H9 (cell line): ENCODE measurements at regions not wholly inside any gene's neighbourhood (a gene's known extent, or its start where the extent isn't known, plus 50 kb on each side); places are given as distances from the start of the nearest gene placed in this dataset.

Experiments used
- DNase-seq: peaks from one replicate; pipeline ENCODE4 v3.0.0-alpha.2; 2017
- H2AFZ ChIP-seq: one replicate; pipeline ENCODE4 v1.6.1; 2013; ENCODE audit warnings: mild to moderate bottlenecking, low read length, control low read depth, moderate library complexity
- H2AK5ac ChIP-seq: 2 replicates; pipeline ENCODE4 v1.6.1; 2013; ENCODE audit warnings: low read length, control low read depth, mixed read lengths; ENCODE audit not compliant: insufficient read length
- H2BK120ac ChIP-seq: one replicate; pipeline ENCODE4 v1.6.1; 2013; ENCODE audit warnings: low read depth, mild to moderate bottlenecking, low read length, control low read depth, inconsistent platforms; ENCODE audit not compliant: poor library complexity, severe bottlenecking
- H2BK12ac ChIP-seq: 2 replicates; pipeline ENCODE4 v1.6.1; 2013; ENCODE audit warnings: low read length, control low read depth, mixed read lengths, low read depth; ENCODE audit not compliant: insufficient read length
- H2BK15ac ChIP-seq: 2 replicates; pipeline ENCODE4 v1.6.1; 2013; ENCODE audit warnings: low read depth, low read length, control low read depth
- H2BK20ac ChIP-seq: one replicate; pipeline ENCODE4 v1.6.1; 2013; ENCODE audit warnings: low read depth, mild to moderate bottlenecking, low read length, control low read depth, inconsistent platforms; ENCODE audit not compliant: poor library complexity, severe bottlenecking
- H2BK5ac ChIP-seq: 2 replicates; pipeline ENCODE4 v1.6.1; 2013; ENCODE audit warnings: low read length, control low read depth, mixed read lengths; ENCODE audit not compliant: insufficient read length
- H3K14ac ChIP-seq: 2 replicates; pipeline ENCODE4 v1.6.1; 2013; ENCODE audit warnings: low read length, control low read depth; ENCODE audit not compliant: insufficient read depth
- H3K18ac ChIP-seq: 2 replicates; pipeline ENCODE4 v1.6.1; 2013; ENCODE audit warnings: low read depth, mild to moderate bottlenecking, mixed read lengths, low read length, control low read depth; ENCODE audit not compliant: insufficient read length
- H3K23ac ChIP-seq: 2 replicates; pipeline ENCODE4 v1.6.1; 2013; ENCODE audit warnings: low read length, control low read depth, mixed read lengths, low read depth; ENCODE audit not compliant: insufficient read length
- H3K23me2 ChIP-seq: 2 replicates; pipeline ENCODE4 v1.6.1; 2013; ENCODE audit warnings: low read depth, mild to moderate bottlenecking, mixed read lengths, low read length, control low read depth; ENCODE audit not compliant: insufficient read length, poor library complexity, severe bottlenecking
- H3K27ac ChIP-seq: 2 replicates; pipeline ENCODE4 v1.5.1; 2013; ENCODE audit warnings: low read length, control low read depth, mixed read lengths, low read depth; ENCODE audit not compliant: insufficient read length
- H3K27me3 ChIP-seq: 2 replicates; pipeline ENCODE4 v1.6.1; 2013; ENCODE audit warnings: low read length, control low read depth, inconsistent platforms; ENCODE audit not compliant: insufficient read depth
- H3K4ac ChIP-seq: 2 replicates; pipeline ENCODE4 v1.6.1; 2013; ENCODE audit warnings: low read depth, mild to moderate bottlenecking, control low read depth, inconsistent platforms, low read length, moderate library complexity
- H3K4me1 ChIP-seq: 2 replicates; pipeline ENCODE4 v1.6.1; 2013; ENCODE audit warnings: low read length, control low read depth, inconsistent platforms; ENCODE audit not compliant: insufficient read depth
- H3K4me2 ChIP-seq: 2 replicates; pipeline ENCODE4 v1.6.1; 2013; ENCODE audit warnings: low read length, control low read depth, mixed read lengths; ENCODE audit not compliant: insufficient read length, insufficient read depth
- H3K56ac ChIP-seq: 2 replicates; pipeline ENCODE4 v1.6.1; 2013; ENCODE audit warnings: low read depth, mild to moderate bottlenecking, mixed read lengths, low read length, control low read depth; ENCODE audit not compliant: insufficient read length
- H3K79me1 ChIP-seq: 2 replicates; pipeline ENCODE4 v1.6.1; 2013; ENCODE audit warnings: low read depth, mild to moderate bottlenecking, moderate library complexity, low read length, control low read depth, inconsistent platforms; ENCODE audit not compliant: insufficient read depth, poor library complexity, severe bottlenecking
- H3K79me2 ChIP-seq: 2 replicates; pipeline ENCODE4 v1.6.1; 2013; ENCODE audit warnings: low read length, control low read depth, inconsistent platforms; ENCODE audit not compliant: insufficient read depth
- H3K9ac ChIP-seq: 2 replicates; pipeline ENCODE4 v1.6.1; 2013; ENCODE audit warnings: low read length, control low read depth, mixed read lengths; ENCODE audit not compliant: insufficient read length; ENCODE audit errors: extremely low read depth
- H3K9me3 ChIP-seq: one replicate; pipeline ENCODE4 v1.6.1; 2013; ENCODE audit warnings: low read depth, low read length, inconsistent platforms; ENCODE audit not compliant: control insufficient read depth
- H3T11ph ChIP-seq: one replicate; pipeline ENCODE4 v1.6.1; 2013; ENCODE audit warnings: mild to moderate bottlenecking, low read length, control low read depth, inconsistent platforms
- H4K20me1 ChIP-seq: one replicate; pipeline ENCODE4 v1.6.1; 2013; ENCODE audit not compliant: control insufficient read depth, insufficient read length, insufficient read depth
- H4K5ac ChIP-seq: 2 replicates; pipeline ENCODE4 v1.6.1; 2013; ENCODE audit warnings: low read depth, mild to moderate bottlenecking, mixed read lengths, low read length, control low read depth; ENCODE audit not compliant: insufficient read length
- H4K8ac ChIP-seq: replicated peaks from 2 replicates; pipeline ENCODE4 v1.6.1; 2013; ENCODE audit warnings: low read length, control low read depth, mixed read lengths, low read depth; ENCODE audit not compliant: insufficient read length
- H4K91ac ChIP-seq: 2 replicates; pipeline ENCODE4 v1.6.1; 2013; ENCODE audit warnings: low read depth, mild to moderate bottlenecking, moderate library complexity, mixed read lengths, low read length, control low read depth; ENCODE audit not compliant: insufficient read length
- H3K27ac Mint-ChIP-seq, 3 experiments: 2 replicates in 2 of 3; 3 replicates in 1 of 3; pipeline ENCODE4 v1.8.0; 2020 to 2021; ENCODE audit warnings: mixed read lengths in 3 of 3, mild to moderate bottlenecking in 1 of 3, moderate library complexity in 1 of 3
- H3K27me3 Mint-ChIP-seq: 2 replicates; pipeline ENCODE4 v1.8.0; 2021; ENCODE audit warnings: low read depth, mild to moderate bottlenecking, moderate library complexity, mixed read lengths
- H3K36me3 Mint-ChIP-seq, 3 experiments: 2 replicates in 2 of 3; 3 replicates in 1 of 3; pipeline ENCODE4 v1.8.0; 2020 to 2021; ENCODE audit warnings: low read depth in 3 of 3, mixed read lengths in 3 of 3; ENCODE audit not compliant: insufficient read depth in 1 of 3
- H3K4me1 Mint-ChIP-seq, 2 experiments: 2 replicates each; pipeline ENCODE4 v1.8.0; 2020; ENCODE audit warnings: mixed read lengths in 2 of 2
- H3K4me3 Mint-ChIP-seq, 2 experiments: 2 replicates in 1 of 2; 3 replicates in 1 of 2; pipeline ENCODE4 v1.8.0; 2020 to 2021; ENCODE audit warnings: mild to moderate bottlenecking in 2 of 2, mixed read lengths in 2 of 2, moderate library complexity in 1 of 2
- H3K9me3 Mint-ChIP-seq, 2 experiments: 2 replicates in 1 of 2; 3 replicates in 1 of 2; pipeline ENCODE4 v1.8.0; 2020; ENCODE audit warnings: mild to moderate bottlenecking in 2 of 2, mixed read lengths in 2 of 2, moderate library complexity in 1 of 2
- CTCF ChIP-seq: fragments of 200-600 bp; sonication (generic); conservative IDR thresholded peaks from 3 replicates; pipeline ENCODE4 v1.8.0; 2021; ENCODE audit warnings: antibody characterized with exemption, mild to moderate bottlenecking
- WGBS: extraction: QIAGEN DNeasy Blood & Tissue Kit; methylation state at CpG from one replicate; pipeline ENCODE4 v1.1.7; 2013; ENCODE audit warnings: missing lambda C conversion rate, low lambda C conversion rate, mixed read lengths; ENCODE audit not compliant: insufficient read length; ENCODE audit errors: extremely low coverage; 5-methylcytosine and 5-hydroxymethylcytosine counted together

GRCh38 chr1:212554401-212554800, 54.2 kb upstream of the ATF3 start:
- no peak overlapping the region for H4K8ac ChIP-seq
- peaks cover 30 to 45% of the 10 kb centered on the region in 2 experiments for H3K4me1 Mint-ChIP-seq
- no peak overlapping the region for H3K18ac ChIP-seq
- peaks cover 0 to 13% of the 10 kb centered on the region in 2 experiments; a peak in 2 of 5 replicates for H3K9me3 Mint-ChIP-seq
- no peak overlapping the region for H3K27ac ChIP-seq
- no peaks in the 10 kb centered on the region for H4K20me1 ChIP-seq
- H4K5ac ChIP-seq, result no peak overlapping the region
- H2BK120ac ChIP-seq, result no peak overlapping the region
- no peak overlapping the region for H2AFZ ChIP-seq
- no peak overlapping the region for H3K9ac ChIP-seq
- no peaks in the 10 kb centered on the region for H3K79me2 ChIP-seq
- peaks cover 36% of the 10 kb centered on the region for H3K27me3 Mint-ChIP-seq
- no peak overlapping the region for H2BK20ac ChIP-seq
- no CpG with 5 or more reads among the region's 2 CpGs for WGBS
- no peak for DNase-seq
- H3K4ac ChIP-seq, result no peak overlapping the region
- no peak overlapping the region for H3K4me3 Mint-ChIP-seq
- H3T11ph ChIP-seq, result no peak overlapping the region
- no peaks in the 10 kb centered on the region for H3K36me3 Mint-ChIP-seq
- no peak overlapping the region for H3K27ac Mint-ChIP-seq
- no peaks in the 10 kb centered on the region for H3K4me1 ChIP-seq
- H2AK5ac ChIP-seq, result no peak overlapping the region
- no peak overlapping the region for H3K56ac ChIP-seq
- no peak overlapping the region for H3K4me2 ChIP-seq
- H3K79me1 ChIP-seq, result no peaks in the 10 kb centered on the region
- H3K23ac ChIP-seq, result no peak overlapping the region
- no peaks in the 10 kb centered on the region for H3K27me3 ChIP-seq
- no peak overlapping the region for H3K14ac ChIP-seq
- no peak for TF ChIP-seq CTCF
- no peak overlapping the region for H2BK12ac ChIP-seq
- peaks cover 5% of the 10 kb centered on the region for H3K23me2 ChIP-seq
- H4K91ac ChIP-seq, result no peak overlapping the region
- H3K9me3 ChIP-seq, result no peaks in the 10 kb centered on the region
- no peak overlapping the region for H2BK5ac ChIP-seq
- H2BK15ac ChIP-seq, result no peak overlapping the region
